GM18519 (cell line): ENCODE measurements at regions not wholly inside any gene's neighbourhood (a gene's known extent, or its start where the extent isn't known, plus 50 kb on each side); places are given as distances from the start of the nearest gene placed in this dataset.
"Not testable (repeated sequence)": the region's sequence is repeated elsewhere in the genome, so short reads cannot be mapped to it uniquely, and the experiment has no call there.

Source experiments
- ATAC-seq: cut with Tn5 transposase; IDR thresholded peaks from one replicate; pipeline ENCODE4 v1.9.1; 2021; ENCODE audit warnings: mild to moderate bottlenecking, moderate library complexity; ENCODE audit not compliant: unreplicated experiment, low FRiP score

DNA sequence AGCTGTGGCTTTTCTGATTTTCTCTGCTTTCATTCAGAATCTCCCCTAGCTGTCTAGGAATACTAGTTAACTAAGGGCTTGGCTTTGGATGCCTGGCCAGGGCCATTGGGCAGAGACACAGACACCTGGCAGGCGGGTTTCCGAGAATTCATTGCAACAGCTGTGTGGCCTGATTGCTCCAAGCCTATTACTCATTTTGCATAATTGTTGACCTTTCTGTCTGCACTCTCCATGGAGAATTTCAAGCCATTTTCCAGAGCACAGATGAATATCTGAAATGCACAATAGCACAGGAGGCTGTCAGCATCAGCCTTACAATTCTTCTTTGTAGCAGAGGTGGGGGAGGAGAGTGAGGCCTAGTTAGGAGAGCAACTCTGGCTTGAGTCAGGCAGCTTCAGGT is 310.5 kb downstream of the DMAC1 start:
- no peak for ATAC-seq

DNA sequence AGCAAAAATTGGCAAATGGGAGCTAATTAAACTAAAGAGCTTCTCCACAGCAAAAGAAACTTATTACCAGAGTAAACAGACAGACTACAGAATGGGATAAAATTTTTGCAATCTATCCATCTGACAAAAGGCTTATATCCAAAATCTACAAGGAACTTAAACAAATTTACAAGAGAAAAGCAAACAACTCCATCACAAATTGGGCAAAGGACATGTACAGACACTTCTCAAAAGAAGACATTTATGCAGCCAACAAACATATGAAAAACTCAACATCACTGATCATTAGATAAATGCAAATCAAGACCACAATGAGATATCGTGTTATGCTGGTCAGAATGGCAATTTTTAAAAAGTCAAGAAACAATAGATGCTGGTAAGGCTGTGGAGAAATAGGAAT is 315.6 kb downstream of the DMAC1 start:
- not testable (repeated sequence) for ATAC-seq

DNA sequence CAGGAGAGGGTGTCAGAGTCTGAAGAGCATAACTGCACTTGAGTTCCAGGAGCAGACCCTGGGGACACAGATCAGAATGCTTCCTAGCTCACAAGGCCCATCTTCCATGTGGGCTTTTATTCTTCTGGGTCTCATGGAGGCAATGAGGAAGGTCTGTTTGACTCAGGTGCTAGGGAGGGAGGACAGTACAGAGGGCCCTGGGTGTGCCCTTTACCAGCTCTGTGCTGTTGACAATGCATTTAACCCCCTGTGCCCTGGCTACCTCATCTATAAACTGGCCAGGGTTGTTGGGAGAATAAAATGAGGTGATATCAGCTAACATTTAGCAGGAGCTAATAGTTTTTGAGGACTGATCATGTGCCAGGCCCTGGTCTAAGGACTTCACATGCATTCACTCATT is 318.0 kb downstream of the DMAC1 start:
- ATAC-seq = no peak

DNA sequence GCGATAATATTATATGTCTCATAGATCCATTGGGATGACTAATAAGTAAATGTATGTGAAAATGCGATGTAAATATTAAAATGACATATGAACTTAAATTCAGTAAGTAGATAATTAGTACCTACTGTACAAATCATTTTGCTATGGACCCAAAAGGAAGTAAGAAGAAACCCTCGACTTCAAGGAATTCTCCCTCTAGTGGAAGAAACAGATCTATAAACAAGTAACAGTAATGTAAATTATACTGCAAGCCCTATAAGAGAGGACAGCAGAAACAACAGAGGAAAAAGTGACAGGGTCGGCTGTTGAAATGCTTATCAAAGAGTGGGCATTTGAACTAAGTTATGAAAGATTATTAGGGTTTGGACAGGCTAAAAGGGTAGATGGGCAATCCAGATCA is 320.3 kb downstream of the DMAC1 start:
- ATAC-seq = no peak

DNA sequence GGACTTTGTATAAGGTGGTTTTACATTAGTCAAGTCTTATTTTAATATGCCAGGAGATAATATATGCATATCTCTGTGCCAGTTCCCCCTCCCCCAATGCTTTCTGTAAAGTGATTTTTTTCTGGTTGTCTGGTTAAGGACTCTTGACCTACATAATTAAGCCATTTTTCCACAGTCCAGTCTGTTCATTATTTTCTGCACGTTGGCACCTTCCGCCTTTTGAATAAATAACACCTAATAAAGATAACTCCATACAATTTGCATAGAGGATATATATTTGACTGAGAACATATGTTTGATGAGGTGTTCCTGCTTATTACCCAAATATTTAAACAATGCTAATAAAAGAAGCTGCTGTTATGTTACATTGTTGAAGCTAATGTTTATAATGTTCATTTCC is 320.9 kb downstream of the DMAC1 start:
- ATAC-seq = no peak

DNA sequence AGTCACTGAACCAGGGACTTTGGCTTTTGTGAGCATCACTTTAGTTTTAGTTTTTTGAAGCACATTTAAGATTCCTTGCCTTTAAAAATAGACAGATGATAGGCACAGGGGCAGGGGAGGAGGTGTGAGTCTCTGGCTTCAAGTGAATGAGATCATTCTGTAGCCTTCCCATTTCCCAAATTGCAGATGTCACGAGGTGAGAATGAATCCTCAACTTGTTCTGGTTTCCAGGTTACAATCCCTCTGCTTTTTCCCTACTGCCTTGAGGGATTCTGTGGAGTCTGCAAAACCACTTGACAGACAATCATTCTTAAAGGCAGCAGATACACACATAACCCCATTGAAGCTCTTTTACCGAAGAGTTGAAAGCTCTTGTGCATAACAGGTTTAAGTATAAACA is 332.4 kb downstream of the DMAC1 start:
- no peak for ATAC-seq

DNA sequence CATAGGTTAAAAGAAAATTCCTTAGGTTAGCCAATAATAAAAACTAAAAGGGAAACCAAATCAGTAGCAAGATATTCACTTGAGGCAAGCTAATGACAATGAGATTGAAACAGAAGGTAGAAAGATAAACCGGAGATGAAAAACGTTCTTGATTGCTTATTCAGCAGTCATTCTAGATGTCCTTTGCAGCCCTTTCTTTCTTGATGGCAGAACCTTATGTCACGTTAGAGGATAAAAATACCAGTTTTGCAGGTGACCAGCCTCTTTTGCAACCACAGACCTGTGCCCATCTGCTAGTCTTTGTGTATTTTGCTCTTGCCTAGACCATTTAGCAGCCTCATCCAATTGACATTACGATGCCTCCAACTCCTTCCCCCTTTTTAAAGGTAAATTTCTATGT is 337.8 kb downstream of the DMAC1 start:
- ATAC-seq = no peak

DNA sequence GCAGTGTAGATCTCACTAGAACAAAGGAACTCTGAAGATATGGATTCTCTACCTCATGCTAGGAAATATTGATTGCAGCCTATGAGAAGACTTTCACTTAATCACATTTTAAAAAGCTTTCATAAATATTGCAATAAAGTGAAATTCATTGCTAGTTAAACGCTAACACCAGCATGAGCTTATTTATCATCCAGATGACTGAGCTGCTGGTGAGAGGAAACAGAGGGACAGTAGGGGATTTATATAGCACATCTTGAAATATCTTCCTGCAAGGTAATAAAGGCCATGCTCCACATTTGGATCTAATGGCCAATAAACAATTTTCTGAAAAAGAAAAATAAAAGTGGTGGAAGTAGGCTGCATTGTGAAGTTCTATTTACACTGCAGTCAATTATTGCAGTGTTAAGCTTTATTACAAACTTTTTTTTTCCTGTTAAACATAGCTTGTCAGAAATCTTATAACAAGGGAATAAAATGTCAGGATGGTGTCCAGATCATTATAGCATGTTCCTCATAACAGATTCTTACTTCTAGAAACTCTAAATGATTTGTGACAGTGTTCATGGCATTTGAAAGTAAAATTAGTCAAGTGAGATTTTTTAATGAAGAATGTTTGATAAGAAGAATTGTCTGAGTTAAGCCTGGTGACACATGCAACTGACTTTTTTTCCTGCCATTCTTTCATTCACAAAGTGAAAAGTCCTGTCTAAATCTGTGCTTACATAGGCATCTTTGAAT is 342.6 kb downstream of the DMAC1 start:
- no peak for ATAC-seq

DNA sequence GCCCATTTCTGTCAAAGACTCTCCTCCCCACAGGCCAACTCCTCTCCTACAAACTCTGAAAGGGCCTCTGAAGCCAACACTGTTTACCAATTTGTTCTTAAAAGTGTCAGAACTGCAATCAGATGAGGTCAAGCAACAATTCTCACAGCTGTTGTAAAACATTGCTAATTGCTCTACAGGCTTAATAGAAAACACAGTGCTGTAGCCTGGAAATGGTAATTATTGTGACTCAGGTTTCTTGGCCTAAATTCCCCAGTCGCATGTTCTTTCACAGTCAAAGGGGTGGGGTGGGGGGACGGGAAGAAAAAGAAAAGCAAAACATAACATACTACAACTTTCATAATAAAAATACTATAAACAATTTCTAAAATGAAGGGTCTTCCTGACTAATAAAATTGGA is 343.2 kb downstream of the DMAC1 start:
- ATAC-seq = no peak

DNA sequence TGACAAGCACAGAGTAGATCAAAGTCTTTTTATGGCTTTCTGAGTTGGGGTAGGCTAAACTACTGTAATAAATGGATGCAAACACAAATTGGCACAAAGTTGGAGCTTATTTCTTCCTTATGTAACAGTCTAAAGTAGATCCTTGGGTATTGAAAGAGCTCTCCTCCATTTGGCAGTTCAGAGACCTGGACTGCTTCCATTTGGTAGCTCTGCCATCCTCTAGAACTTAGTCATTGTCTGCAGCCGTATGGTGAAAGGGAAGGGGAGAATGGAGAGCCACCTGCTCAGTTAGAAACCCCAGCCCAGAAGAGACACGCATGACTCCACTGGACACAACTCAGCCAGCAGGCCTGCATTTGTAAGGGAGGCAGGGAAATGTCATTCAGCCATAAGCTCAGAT is 345.0 kb downstream of the DMAC1 start:
- ATAC-seq = no peak

DNA sequence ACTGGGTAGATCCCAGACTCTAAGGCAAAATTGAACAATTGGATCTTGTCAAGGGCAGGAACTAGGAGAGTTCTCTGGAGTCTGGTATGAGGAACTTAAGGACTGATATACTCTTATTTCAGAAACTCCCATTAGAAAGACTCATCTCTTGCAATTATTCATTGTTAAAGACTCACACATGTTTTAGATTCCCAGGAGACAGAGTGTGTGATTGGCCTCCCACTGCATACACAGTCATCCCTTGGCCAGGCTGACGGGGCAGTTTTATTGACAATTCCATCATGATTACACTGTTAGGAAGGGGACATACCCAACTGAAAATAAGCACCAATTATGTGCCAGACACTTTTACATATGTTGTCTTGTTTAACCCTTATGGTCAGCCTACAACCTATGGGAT is 347.2 kb downstream of the DMAC1 start:
- ATAC-seq = no peak

DNA sequence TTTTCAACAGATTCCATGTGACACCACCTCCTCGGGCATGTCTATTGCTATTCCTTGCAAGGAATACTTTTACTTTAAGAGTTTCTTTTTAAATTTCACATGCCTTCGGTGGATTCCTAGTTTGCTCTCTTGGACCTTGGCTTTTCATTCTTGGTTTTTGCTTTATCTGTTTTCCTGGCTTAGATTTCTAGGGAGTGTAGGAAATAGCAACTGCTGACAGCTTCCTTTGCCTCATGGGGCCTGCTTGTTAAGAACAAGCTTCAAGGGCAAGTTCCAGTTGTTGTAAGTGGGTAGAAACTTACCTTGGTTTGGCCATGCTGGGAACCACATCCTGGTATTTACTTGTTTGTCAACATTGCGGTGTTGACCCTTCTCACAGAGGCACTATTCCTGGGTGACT is 348.5 kb downstream of the DMAC1 start:
- no peak for ATAC-seq

DNA sequence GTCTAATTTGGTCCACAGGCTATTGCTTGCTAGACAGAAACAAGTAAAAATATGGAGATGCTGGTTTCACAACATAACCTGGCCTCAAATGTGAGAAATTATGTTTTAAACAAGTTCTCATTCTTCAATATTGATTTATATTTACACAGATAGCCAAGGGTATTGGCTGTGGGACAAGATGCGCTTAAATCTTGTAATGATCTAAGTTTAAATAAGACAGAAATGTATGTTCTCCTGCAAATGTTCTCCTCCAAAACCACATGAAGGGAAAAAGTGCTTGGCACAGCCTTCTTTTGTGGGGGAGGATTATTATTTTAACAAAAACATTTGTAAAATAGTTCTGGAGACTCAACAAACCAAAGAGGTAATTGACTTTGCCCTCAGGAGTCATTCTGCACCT is 356.0 kb downstream of the DMAC1 start:
- no peak for ATAC-seq

DNA sequence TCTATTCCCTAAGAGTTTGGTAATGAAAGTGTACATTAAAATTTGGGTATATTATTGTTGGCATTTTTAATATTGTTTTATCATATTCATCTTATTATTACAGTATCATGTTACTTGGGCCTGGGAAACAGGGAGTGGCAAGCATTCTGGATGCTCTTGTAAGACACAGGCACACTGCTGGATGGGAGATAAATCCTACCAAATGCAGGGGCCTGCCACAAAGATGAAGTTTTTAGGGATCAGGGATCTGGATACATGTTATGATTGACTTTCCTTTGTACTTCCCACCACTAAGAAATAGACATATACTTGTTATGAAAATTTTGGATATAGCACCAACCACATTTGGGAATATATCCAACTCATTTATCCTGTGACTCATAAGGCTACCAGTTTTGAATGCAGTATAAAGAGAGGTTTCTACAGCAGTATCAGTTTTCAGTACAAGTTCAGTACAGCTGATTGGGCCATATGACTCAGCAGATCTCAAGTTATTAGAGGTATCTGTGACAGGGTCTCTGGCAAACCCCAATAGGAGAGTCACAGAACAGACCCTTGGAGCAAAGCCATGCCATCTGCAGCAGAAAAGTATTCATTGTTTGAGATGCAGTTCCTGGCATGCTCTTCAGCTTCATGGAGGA is 360.1 kb downstream of the DMAC1 start:
- ATAC-seq = no peak

DNA sequence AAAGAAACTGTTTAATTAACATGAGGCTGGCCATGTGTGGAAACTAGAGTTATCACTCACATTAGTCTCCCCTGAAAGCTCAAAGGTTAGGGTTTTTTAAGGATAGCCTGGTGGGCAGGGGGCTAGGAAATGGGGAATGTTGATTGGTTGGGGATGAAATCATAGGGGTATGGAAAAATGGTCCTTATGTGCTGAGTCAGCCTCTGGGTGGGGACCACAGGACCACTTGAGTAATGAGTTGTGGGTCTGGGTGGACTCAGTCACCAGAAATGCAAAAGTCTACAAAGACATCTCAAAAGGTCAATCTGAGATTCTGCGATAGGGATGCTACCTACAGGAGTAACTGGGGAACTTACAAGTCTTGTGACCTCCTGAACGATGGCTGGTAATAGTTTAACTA is 362.8 kb downstream of the DMAC1 start:
- ATAC-seq = no peak

DNA sequence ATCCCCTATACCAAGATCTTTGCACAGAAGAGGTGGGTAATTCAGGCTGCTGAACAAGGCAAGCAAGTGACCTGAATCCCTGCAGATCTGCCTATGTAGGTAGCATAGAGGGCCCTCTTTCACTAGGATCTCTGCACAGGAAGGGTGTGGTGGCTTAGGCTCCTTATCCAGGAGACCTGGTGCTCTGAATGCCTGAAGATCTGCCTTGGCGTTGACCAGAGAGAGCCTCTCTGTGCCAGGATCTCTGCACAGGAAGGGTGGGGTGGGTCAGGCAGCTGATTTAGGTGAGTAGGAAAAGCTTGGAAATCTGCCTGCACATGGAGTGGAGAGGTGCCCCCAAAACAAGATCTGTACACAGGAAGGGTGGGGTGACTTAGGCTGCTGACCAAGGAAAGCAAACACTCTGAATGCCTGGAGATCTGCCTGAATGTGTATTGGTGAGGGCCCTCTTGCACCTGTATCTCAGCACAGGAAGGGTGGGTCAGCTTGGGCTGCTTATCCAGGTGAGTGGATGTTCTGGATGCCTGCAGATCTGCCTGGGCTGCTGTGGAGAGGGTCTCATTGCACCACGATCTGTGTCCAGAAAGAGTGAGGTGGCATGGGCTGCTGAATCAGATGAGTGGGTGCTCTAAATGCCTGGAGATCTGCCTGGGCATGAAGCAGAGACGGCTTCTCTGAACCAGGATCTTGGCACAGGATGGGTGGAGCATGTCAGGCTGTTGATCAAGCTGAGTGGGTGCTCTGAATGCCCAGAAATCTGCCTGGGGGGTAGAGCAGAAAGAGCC is 365.9 kb downstream of the DMAC1 start:
- no peak for ATAC-seq

DNA sequence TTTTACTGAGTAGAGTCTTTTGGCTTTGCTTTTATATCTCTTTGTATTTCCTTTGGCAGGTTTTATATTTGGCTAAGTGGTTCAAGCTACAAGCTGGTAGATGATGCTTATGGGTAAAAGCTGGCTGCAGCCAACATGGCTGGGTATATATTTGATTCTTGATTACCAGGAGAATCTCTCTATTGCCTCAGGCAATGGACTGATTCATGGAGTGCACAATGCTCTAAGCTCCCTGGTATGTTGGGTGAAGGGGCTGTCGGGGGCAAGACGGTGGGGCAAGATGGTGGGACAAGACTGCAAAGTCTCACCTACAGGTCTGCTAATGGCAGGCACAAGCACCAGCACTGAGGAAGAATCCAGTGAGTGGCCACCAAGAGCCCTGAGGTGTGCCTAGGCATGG is 366.6 kb downstream of the DMAC1 start:
- no peak for ATAC-seq

DNA sequence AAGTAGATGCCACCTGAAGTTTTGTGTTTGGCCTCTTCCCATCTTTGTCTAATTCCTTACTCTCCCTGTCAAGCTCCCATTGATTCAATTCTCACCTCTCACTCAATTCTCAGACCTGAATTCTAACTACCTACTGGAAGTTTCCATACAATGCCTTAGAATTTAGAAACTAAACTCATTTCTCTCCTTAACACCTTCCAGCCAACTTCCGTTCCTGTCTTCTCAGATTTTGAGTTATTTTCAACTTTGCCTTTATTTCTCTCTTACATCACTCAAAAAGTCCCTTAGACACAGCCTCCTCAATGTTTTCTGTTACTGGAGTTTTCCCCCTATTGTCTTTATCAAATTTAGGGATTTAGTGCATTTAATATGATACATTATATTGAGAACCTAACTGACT is 382.2 kb downstream of the DMAC1 start:
- ATAC-seq = not testable (repeated sequence)

DNA sequence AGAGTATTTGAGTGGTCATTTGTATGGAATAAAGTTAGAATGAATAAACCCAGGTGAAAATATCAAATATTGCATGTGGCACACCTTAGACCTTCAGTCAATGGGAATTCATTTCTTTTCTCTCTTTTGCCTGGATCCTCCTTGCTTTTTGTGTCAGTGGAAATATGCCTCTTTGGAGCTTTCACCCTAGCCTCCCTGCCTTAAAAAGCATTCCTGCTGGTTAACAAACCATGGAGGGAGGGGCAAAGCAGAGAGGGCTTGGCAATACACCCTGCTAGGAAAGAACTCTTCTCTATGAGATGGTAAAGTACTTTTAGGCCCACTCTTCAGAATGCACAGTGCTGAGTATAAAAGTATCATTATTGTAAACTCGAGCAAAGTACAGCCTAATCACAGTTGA is 383.7 kb downstream of the DMAC1 start:
- ATAC-seq = no peak

DNA sequence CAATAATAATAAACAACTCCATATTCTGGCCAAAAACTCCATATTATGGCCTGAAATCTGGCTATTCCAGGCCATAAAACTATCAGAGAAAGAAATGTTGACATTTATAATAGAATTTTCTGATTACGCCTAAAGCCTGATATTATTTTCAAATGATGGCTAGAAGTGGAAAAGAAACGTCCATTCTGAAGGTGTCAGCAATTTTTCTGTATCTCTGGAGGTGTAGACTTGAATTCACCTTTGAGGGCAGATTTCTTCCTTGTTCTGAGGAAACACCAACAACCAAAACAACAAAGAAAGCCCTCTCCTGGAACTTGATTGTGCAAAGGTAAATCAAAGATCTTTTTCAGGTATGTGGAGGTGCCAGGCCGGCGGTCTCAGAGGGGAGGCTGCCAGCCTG is 390.7 kb downstream of the DMAC1 start:
- ATAC-seq = no peak

DNA sequence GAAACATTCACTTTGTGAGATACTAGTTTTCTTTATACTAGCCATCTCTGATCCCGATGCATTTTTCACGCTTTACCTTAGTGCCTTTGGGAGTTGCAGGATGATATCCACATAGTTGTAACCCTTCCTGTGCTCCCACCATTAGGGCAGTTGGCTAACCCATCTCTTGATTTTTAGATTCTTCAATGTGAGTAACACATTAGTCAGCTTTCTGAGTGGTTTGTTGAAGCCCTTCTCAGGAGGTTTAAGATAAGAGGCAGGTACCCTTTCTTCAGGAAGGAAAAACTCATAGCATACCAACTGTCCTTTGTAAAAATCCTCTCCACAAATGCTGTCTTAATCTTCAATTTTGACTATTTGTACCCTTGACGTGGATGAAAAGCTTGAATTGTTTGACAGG is 392.3 kb downstream of the DMAC1 start:
- no peak for ATAC-seq
